ENCODE measurements at regions not wholly inside any gene's neighbourhood (a gene's known extent, or its start where the extent isn't known, plus 50 kb on each side); places are given as distances from the start of the nearest gene placed in this dataset.
"Not testable (repeated sequence)": the region's sequence is repeated elsewhere in the genome, so short reads cannot be mapped to it uniquely, and the experiment has no call there.

GRCh38 chr10:125235093-125236069 is 75.0 kb upstream of the CTBP2 start:
- Histone ChIP-seq H3K4me3 (no peak overlapping the region), H3K27ac (no peak overlapping the region)
- DNase-seq (ENCODE audit: low spot score) = no peak
- TF ChIP-seq CTCF (IDR thresholded peaks at IDR 0.05) = no peak

GRCh38 chr10:125234576-125234975 is 74.2 kb upstream of the CTBP2 start:
- not testable (repeated sequence) for DNase-seq (ENCODE audit: low spot score); H3K4me3 ChIP-seq

GRCh38 chr10:125233726-125234125 is 73.4 kb upstream of the CTBP2 start:
- Histone ChIP-seq H3K27ac (no peak overlapping the region), H3K4me3 (no peak overlapping the region)
- TF ChIP-seq CTCF (IDR thresholded peaks at IDR 0.05) = no peak
- DNase-seq (ENCODE audit: low spot score) = no peak

More at GRCh38 chr10:125234576-125234975, 74.2 kb upstream of the CTBP2 start:
- not testable (repeated sequence) for H3K27ac ChIP-seq

GRCh38 chr10:125232841-125233240 is 72.5 kb upstream of the CTBP2 start:
- Histone ChIP-seq H3K27ac (no peak overlapping the region), H3K4me3 (no peak overlapping the region)
- no peak for TF ChIP-seq CTCF (IDR thresholded peaks at IDR 0.05)
- DNase-seq (ENCODE audit: low spot score) = no peak

DNA sequence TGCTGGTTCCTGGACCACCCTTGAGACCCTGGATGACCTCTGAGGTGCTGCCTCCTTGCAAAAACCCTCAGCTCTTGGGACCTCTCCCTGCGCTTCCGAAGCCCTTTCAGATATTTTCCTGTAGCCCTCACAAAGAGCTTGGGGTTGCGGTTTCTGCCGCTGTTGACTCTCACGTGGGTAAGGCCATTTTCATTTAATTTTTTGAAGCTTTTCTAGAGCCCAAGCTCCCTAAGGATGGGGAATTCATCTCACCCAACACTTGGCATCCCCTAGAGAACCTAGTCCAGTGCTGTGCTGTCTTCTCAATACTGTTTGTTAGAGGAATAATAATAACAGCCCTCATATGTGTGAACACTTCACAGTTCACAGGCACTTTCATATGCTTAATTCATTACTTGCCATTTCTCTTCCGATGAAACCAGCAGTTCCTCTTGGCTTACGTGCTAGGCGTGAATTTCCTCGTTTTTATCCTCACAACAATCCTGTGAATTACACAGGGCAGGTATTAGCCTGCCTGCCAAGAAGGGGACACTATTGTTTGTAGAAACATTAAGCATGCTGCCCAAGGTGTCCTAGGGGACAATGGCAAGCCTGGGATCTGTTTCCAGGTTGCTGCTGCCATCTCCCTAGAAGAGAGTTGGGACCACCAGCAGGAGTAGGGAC is 71.6 kb upstream of the CTBP2 start:
- DNase-seq (ENCODE audit: low spot score) = no peak
- Histone ChIP-seq H3K27ac (no peak overlapping the region), H3K4me3 (no peak overlapping the region)
- TF ChIP-seq CTCF (IDR thresholded peaks at IDR 0.05) = no peak

DNA sequence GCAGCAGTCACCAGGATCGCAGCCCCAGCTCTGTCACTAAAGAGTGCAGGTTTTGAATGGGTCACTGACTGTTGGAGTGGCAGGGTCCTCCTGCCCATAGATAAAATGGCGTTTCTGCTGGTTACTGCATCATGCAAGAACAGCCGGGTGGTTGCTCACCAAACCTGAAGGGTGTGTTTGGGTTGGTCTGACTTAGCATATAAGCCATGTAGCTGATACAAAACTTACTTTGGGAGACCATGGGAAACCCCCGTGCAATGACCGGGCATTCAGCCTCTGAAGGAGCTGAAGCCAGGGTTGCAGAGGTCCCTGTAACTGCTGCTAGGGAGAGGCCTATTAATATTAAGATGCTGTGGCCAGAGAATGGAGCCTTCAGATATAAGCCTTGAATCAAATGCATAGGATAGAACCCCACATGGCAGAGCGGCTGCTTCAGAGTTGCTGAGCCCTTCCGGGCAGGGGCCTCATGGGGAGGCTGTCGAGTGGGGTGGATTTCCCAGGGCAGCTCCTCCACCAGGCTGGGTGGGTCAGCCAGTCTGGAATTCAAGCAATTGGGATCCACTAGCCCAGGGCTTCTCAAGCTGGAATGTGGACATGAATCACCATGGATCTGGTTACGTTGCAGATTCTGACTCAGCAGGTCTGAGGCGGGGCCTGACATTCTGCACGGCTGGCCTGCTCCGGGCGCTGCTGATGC is 70.9 kb upstream of the CTBP2 start:
- no peak for TF ChIP-seq CTCF (IDR thresholded peaks at IDR 0.05)
- Histone ChIP-seq H3K27ac (no peak overlapping the region), H3K4me3 (no peak overlapping the region)
- DNase-seq (ENCODE audit: low spot score) = no peak

GRCh38 chr10:125230251-125230650 is 69.9 kb upstream of the CTBP2 start:
- no peak for TF ChIP-seq CTCF (IDR thresholded peaks at IDR 0.05)
- no peak for DNase-seq (ENCODE audit: low spot score)
- H3K4me3 ChIP-seq = no peak overlapping the region
- H3K27ac ChIP-seq = no peak overlapping the region

- not testable (repeated sequence) for H3K27ac ChIP-seq; DNase-seq (ENCODE audit: low spot score); H3K4me3 ChIP-seq
Observed at GRCh38 chr10:125228245-125228940, 68.0 kb upstream of the CTBP2 start.
